ENCODE measurements at regions not wholly inside any gene's neighbourhood (a gene's known extent, or its start where the extent isn't known, plus 50 kb on each side); places are given as distances from the start of the nearest gene placed in this dataset.

DNA sequence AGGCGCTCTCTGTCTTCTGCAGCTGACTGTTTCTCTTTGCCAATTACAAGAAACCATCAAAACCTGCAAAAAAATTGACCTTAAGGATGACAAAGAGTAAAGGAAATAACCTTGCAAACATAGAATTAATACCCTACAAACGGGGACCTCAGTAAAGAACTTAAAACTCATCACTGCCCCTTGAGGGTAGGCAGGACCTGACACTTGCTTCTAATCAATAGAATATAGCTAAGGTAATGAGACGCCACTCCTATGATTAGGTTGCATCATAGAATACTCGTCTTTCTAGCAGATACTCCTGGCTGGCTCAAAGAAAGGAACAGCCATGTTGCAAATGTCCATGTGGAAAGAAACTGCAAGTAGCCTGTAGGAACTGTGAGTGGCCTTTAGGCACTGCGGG, 140.0 kb downstream of the XPNPEP1 start:
- no peak for DNase-seq
- no peaks in the 10 kb centered on the region for H3K36me3 ChIP-seq (ENCODE audit: control insufficient read depth, insufficient read depth, low read length)
- no peaks in the 10 kb centered on the region; the same call in 1 of the 2 replicates for H3K27me3 ChIP-seq (replicated peaks; ENCODE audit: control insufficient read depth, insufficient read depth, low read length)
- Mint-ChIP-seq H3K36me3 (ENCODE audit: insufficient read depth, unreplicated experiment) (no peaks in the 10 kb centered on the region), H3K4me3 (ENCODE audit: unreplicated experiment) (no peak overlapping the region), H3K4me1 (ENCODE audit: low read depth, unreplicated experiment) (no peaks in the 10 kb centered on the region), H3K9me3 (ENCODE audit: unreplicated experiment) (no peaks in the 10 kb centered on the region), H3K27ac (ENCODE audit: unreplicated experiment) (no peak overlapping the region), H3K27me3 (ENCODE audit: insufficient read depth, unreplicated experiment) (peaks cover 13% of the 10 kb centered on the region)
- no peak for TF ChIP-seq CTCF (IDR thresholded peaks at IDR 0.05; ENCODE audit: insufficient read depth in 1 of 2, low read depth in 1 of 2, low read length in 1 of 2, severe bottlenecking in 1 of 2, unreplicated experiment in 1 of 2)
- ChIA-PET CTCF (interaction anchor here (1.0 kb wide), 1 partner anchor 70 kb away, joined by 3 read pairs; no protein-coding TSS in a partner anchor), POLR2A (no interaction called here)
- H3K4me1 ChIP-seq, result no peaks in the 10 kb centered on the region
- intact Hi-C loops (cut with micrococcal nuclease; ENCODE audit: unreplicated experiment), result no loop called here
- H3K4me3 ChIP-seq (ENCODE audit: low read depth, low read length), result no peak overlapping the region
- no peaks in the 10 kb centered on the region for H3K9me3 ChIP-seq
- BruUV-seq (replicated peaks), result no TSS peak

DNA sequence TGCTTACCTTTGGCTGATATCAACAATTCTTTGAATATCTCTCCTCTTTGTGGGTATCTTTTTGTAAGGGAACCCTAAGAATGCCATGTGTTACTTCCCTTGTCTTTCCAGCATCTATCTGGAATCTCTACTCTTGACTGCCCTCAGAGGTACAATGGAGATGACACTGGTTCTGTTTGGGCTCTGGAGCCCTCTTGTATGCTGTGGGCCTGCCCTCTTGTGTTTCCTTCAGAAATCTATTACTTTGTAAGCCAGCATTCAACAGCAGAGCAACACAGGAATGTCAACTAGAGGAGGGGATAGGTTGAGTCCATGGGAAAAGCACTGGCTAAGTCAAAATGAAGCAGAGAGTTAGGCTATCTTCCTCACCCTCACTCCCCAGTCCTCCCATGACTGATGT, 142.3 kb downstream of the XPNPEP1 start:
- Histone ChIP-seq H3K27me3 (replicated peaks; ENCODE audit: control insufficient read depth, insufficient read depth, low read length) (no peaks in the 10 kb centered on the region; the same call in 1 of the 2 replicates), H3K4me1 (no peaks in the 10 kb centered on the region), H3K4me3 (ENCODE audit: low read depth, low read length) (no peak overlapping the region), H3K9me3 (no peaks in the 10 kb centered on the region), H3K36me3 (ENCODE audit: control insufficient read depth, insufficient read depth, low read length) (no peaks in the 10 kb centered on the region)
- H3K36me3 Mint-ChIP-seq (ENCODE audit: insufficient read depth, unreplicated experiment), result no peaks in the 10 kb centered on the region
- no peak overlapping the region for H3K27ac Mint-ChIP-seq (ENCODE audit: unreplicated experiment)
- H3K9me3 Mint-ChIP-seq (ENCODE audit: unreplicated experiment), result no peaks in the 10 kb centered on the region
- H3K4me1 Mint-ChIP-seq (ENCODE audit: low read depth, unreplicated experiment), result no peaks in the 10 kb centered on the region
- ChIA-PET POLR2A (no interaction called here), CTCF (no interaction called here)
- DNase-seq, result no peak
- intact Hi-C loops (cut with micrococcal nuclease; ENCODE audit: unreplicated experiment), result no loop called here
- no TSS peak for BruUV-seq (replicated peaks)
- peaks cover 10% of the 10 kb centered on the region for H3K27me3 Mint-ChIP-seq (ENCODE audit: insufficient read depth, unreplicated experiment)
- no peak for TF ChIP-seq CTCF (IDR thresholded peaks at IDR 0.05; ENCODE audit: insufficient read depth in 1 of 2, low read depth in 1 of 2, low read length in 1 of 2, severe bottlenecking in 1 of 2, unreplicated experiment in 1 of 2)
- no peak overlapping the region for H3K4me3 Mint-ChIP-seq (ENCODE audit: unreplicated experiment)

DNA sequence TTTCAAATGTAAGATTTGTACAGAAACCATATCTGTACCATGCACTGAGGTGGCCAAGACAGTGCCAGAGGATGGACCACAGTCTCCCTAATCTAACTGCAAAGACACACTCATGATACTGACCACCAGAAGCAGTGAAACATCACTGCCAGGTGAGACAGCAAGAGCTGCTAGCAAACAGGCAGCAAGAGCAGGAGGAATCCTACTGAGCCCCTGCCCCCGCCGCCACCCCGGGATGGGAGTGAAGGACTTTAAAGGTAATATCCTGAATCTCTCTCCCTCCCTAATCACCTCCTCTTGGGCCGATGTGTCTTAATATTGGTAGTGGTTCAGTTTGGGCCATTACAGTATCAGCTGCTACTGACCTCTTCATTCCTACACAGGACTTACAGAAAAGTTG, 144.3 kb downstream of the XPNPEP1 start:
- CTCF ChIA-PET, result no interaction called here
- H3K27me3 ChIP-seq (replicated peaks; ENCODE audit: control insufficient read depth, insufficient read depth, low read length), result no peaks in the 10 kb centered on the region; the same call in 1 of the 2 replicates
- H3K4me1 ChIP-seq, result no peaks in the 10 kb centered on the region
- intact Hi-C loops (cut with micrococcal nuclease; ENCODE audit: unreplicated experiment), result loop anchor here (10.0 kb wide), 1 partner anchor 324 kb away; no protein-coding TSS in a partner anchor
- Mint-ChIP-seq H3K27me3 (ENCODE audit: insufficient read depth, unreplicated experiment) (peaks cover 10% of the 10 kb centered on the region), H3K4me3 (ENCODE audit: unreplicated experiment) (no peak overlapping the region), H3K9me3 (ENCODE audit: unreplicated experiment) (no peaks in the 10 kb centered on the region), H3K4me1 (ENCODE audit: low read depth, unreplicated experiment) (no peaks in the 10 kb centered on the region), H3K27ac (ENCODE audit: unreplicated experiment) (no peak overlapping the region), H3K36me3 (ENCODE audit: insufficient read depth, unreplicated experiment) (no peaks in the 10 kb centered on the region)
- no peaks in the 10 kb centered on the region for H3K9me3 ChIP-seq
- no TSS peak for BruUV-seq (replicated peaks)
- no peaks in the 10 kb centered on the region; the same call in 1 of the 2 replicates for H3K36me3 ChIP-seq (ENCODE audit: control insufficient read depth, insufficient read depth, low read length)
- POLR2A ChIA-PET, result no interaction called here
- DNase-seq, result no peak
- no peak for TF ChIP-seq CTCF (IDR thresholded peaks at IDR 0.05; ENCODE audit: insufficient read depth in 1 of 2, low read depth in 1 of 2, low read length in 1 of 2, severe bottlenecking in 1 of 2, unreplicated experiment in 1 of 2)
- no peak overlapping the region for H3K4me3 ChIP-seq (ENCODE audit: low read depth, low read length)
